HEK293 (cell line): ENCODE measurements at regions not wholly inside any gene's neighbourhood (a gene's known extent, or its start where the extent isn't known, plus 50 kb on each side); places are given as distances from the start of the nearest gene placed in this dataset.

ENCODE experiments used
- CTCF ChIA-PET: fragments of 350-600 bp; formaldehyde crosslinking; extraction: SDS; loops from one replicate; lab custom pipeline; 2021; ENCODE audit warnings: antibody characterized with exemption; lab: Yijun Ruan, JAX
- POLR2A ChIA-PET: fragments of 300-600 bp; formaldehyde crosslinking; extraction: SDS; loops from one replicate; lab custom pipeline; 2020; ENCODE audit warnings: antibody characterized with exemption, inconsistent platforms; lab: Yijun Ruan, JAX
- H3K27ac ChIP-seq: fragments of 200-500 bp; sonication (Bioruptor generic); 2 replicates; pipeline ENCODE4 v1.5.1; 2014; ENCODE audit warnings: low read depth, low read length, control low read depth, inconsistent platforms; ENCODE audit errors: extremely low read depth
- H3K36me3 ChIP-seq, 2 experiments: fragments of 200-500 bp in 1 of 2; sonication (Bioruptor generic) in 1 of 2; 1 replicate in 1 of 2; 2 replicates in 1 of 2; pipeline ENCODE4 v1.5.1; 2014 to 2017; ENCODE audit warnings: inconsistent platforms in 2 of 2, low read length in 2 of 2; ENCODE audit not compliant: control insufficient read depth in 2 of 2, insufficient read depth in 1 of 2
- H3K4me1 ChIP-seq: fragments of 200-500 bp; sonication (Bioruptor generic); 2 replicates; pipeline ENCODE4 v1.5.1; 2014; ENCODE audit warnings: mild to moderate bottlenecking, low read length, inconsistent platforms; ENCODE audit not compliant: control insufficient read depth, insufficient read depth
- H3K4me3 ChIP-seq: 2 replicates; pipeline ENCODE4 v1.5.1; 2011; ENCODE audit warnings: low read depth, mild to moderate bottlenecking, control low read depth, low read length, moderate library complexity
- H3K9me3 ChIP-seq: fragments of 200-500 bp; sonication (Bioruptor generic); 2 replicates; pipeline ENCODE4 v1.5.1; 2014; ENCODE audit warnings: low read depth, low read length, inconsistent platforms; ENCODE audit not compliant: control insufficient read depth, insufficient read depth
- KLF7 ChIP-seq: fragments of 450-650 bp; formaldehyde crosslinking; IDR thresholded peaks from 2 replicates; pipeline ENCODE4 v1.5.1; 2016; ENCODE audit warnings: missing biosample characterization, missing genetic modification characterization, borderline replicate concordance
- PBX3 ChIP-seq: sonication (generic); formaldehyde crosslinking; IDR thresholded peaks from 2 replicates; pipeline ENCODE4 v1.8.1; 2022; ENCODE audit warnings: mild to moderate bottlenecking, moderate library complexity, missing genetic modification reagents
- TCF7L2 ChIP-seq: IDR thresholded peaks from 2 replicates; pipeline ENCODE4 v1.6.1; 2011; ENCODE audit warnings: low read depth, mild to moderate bottlenecking, inconsistent platforms, low read length, moderate library complexity, borderline replicate concordance
- TRIM28 ChIP-seq: IDR thresholded peaks from 2 replicates; pipeline ENCODE4 v1.6.1; 2011; ENCODE audit warnings: low read length, control low read depth, borderline replicate concordance
- ZBTB8A ChIP-seq: fragments of 450-650 bp; formaldehyde crosslinking; IDR thresholded peaks from 2 replicates; pipeline ENCODE4 v1.5.1; 2016; ENCODE audit warnings: missing biosample characterization, missing genetic modification characterization
- ZNF23 ChIP-seq: fragments of 450-650 bp; formaldehyde crosslinking; IDR thresholded peaks from 2 replicates; pipeline ENCODE4 v1.5.1; 2016; ENCODE audit warnings: missing biosample characterization, missing genetic modification characterization, borderline replicate concordance
- ZNF311 ChIP-seq: fragments of 450-650 bp; formaldehyde crosslinking; IDR thresholded peaks from 2 replicates; pipeline ENCODE4 v1.5.1; 2017; ENCODE audit warnings: missing biosample characterization, missing genetic modification characterization, borderline replicate concordance
- ZNF335 ChIP-seq: fragments of 450-650 bp; formaldehyde crosslinking; conservative IDR thresholded peaks from 2 replicates; pipeline ENCODE4 v1.5.1; 2016; ENCODE audit warnings: missing biosample characterization, missing genetic modification characterization
- ZNF449 ChIP-seq: fragments of 450-650 bp; formaldehyde crosslinking; IDR thresholded peaks from 2 replicates; pipeline ENCODE4 v1.5.1; 2017; ENCODE audit warnings: missing biosample characterization, mild to moderate bottlenecking, missing genetic modification characterization, moderate library complexity
- ZNF560 ChIP-seq: fragments of 450-650 bp; formaldehyde crosslinking; IDR thresholded peaks from 2 replicates; pipeline ENCODE4 v1.5.1; 2017; ENCODE audit warnings: missing biosample characterization, missing genetic modification characterization, borderline replicate concordance
- ZNF621 ChIP-seq: fragments of 450-650 bp; formaldehyde crosslinking; IDR thresholded peaks from 2 replicates; pipeline ENCODE4 v1.5.1; 2017; ENCODE audit warnings: missing biosample characterization, missing genetic modification characterization
- ZNF658 ChIP-seq: fragments of 450-650 bp; formaldehyde crosslinking; IDR thresholded peaks from 2 replicates; pipeline ENCODE4; 2016; ENCODE audit warnings: missing biosample characterization, missing genetic modification characterization
- ZNF660 ChIP-seq: fragments of 450-650 bp; IDR thresholded peaks from 2 replicates; pipeline ENCODE4 v1.5.1; 2018; ENCODE audit warnings: missing biosample characterization, mild to moderate bottlenecking, missing genetic modification characterization
- ZNF664 ChIP-seq: fragments of 450-650 bp; formaldehyde crosslinking; IDR thresholded peaks from 2 replicates; pipeline ENCODE4 v1.5.1; 2016; ENCODE audit warnings: missing biosample characterization, missing genetic modification characterization
- ZNF707 ChIP-seq: fragments of 450-650 bp; formaldehyde crosslinking; IDR thresholded peaks from 2 replicates; pipeline ENCODE4 v1.5.1; 2016; ENCODE audit warnings: missing biosample characterization, missing genetic modification characterization
- ZSCAN30 ChIP-seq: fragments of 450-650 bp; IDR thresholded peaks from 2 replicates; pipeline ENCODE4 v1.5.1; 2018; ENCODE audit warnings: missing biosample characterization, mild to moderate bottlenecking, missing genetic modification characterization, moderate library complexity
- TF ChIP-seq, protein P1 (sequence below): fragments of 450-650 bp; formaldehyde crosslinking; IDR thresholded peaks from 2 replicates; pipeline ENCODE4 v1.5.1; 2016; ENCODE audit warnings: missing biosample characterization, missing genetic modification characterization
- TF ChIP-seq, protein P2 (sequence below): fragments of 450-650 bp; formaldehyde crosslinking; IDR thresholded peaks from 2 replicates; pipeline ENCODE4 v1.5.1; 2016; ENCODE audit warnings: missing biosample characterization, missing genetic modification characterization

GRCh38 chr20:50323777-50324775, 133.4 kb downstream of the CEBPB start:
- no peaks in the 10 kb centered on the region for H3K9me3 ChIP-seq

GRCh38 chr20:50325215-50325614, 134.6 kb downstream of the CEBPB start:
- H3K36me3 ChIP-seq = no peaks in the 10 kb centered on the region
- POLR2A ChIA-PET = no interaction called here
- H3K4me1 ChIP-seq = no peaks in the 10 kb centered on the region
- CTCF ChIA-PET = interaction anchor here (0.6 kb wide), 1 partner anchor 77 kb away, joined by 3 read pairs; no protein-coding TSS in a partner anchor
- TF ChIP-seq TRIM28 = peak; percentile 28; the same call in 1 of the 2 replicates
- TF ChIP-seq ZBTB8A (tag by site-specific recombination) = no peak
- no peaks in the 10 kb centered on the region for H3K9me3 ChIP-seq
- H3K4me3 ChIP-seq = no peak overlapping the region
- H3K27ac ChIP-seq = no peak overlapping the region

More at GRCh38 chr20:50323777-50324775, 133.4 kb downstream of the CEBPB start:
- CTCF ChIA-PET = interaction anchor here (0.6 kb wide), 1 partner anchor 24 kb away, joined by 4 read pairs; no protein-coding TSS in a partner anchor
- no peaks in the 10 kb centered on the region for H3K4me1 ChIP-seq
- no peak for TF ChIP-seq ZNF621 (tag by site-specific recombination)
- 0 out of 2 replicates have a peak, but pooled peaks have one; percentile 30 for TF ChIP-seq ZNF449 (tag by site-specific recombination)
- no peak overlapping the region for H3K4me3 ChIP-seq
- no peak overlapping the region for H3K27ac ChIP-seq
- POLR2A ChIA-PET = no interaction called here
- no peaks in the 10 kb centered on the region for H3K36me3 ChIP-seq

DNA sequence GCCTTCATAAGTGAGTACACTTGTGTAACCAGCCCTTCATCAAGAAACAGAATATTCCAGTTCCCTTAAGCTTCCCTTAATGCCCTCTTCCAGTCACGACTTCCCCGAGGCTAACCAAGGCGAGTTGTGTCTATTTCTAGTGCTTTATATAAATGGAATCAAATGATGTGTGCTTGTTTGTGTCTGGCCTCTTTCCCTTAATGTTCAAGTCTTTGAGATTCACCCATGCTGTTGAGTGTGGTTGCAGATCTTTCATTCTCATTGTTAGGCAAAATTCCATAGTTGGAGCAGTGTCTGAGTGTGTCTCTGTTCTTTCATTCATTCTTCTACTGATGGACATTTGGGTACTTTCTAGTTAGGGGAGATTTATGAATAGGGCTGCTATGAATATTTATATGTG, 135.0 kb downstream of the CEBPB start:
- Histone ChIP-seq H3K27ac (no peak overlapping the region), H3K4me3 (no peak overlapping the region), H3K36me3 (no peaks in the 10 kb centered on the region), H3K4me1 (no peaks in the 10 kb centered on the region), H3K9me3 (no peaks in the 10 kb centered on the region)
- TF ChIP-seq ZNF660 (tag by site-specific recombination) (no peak), KLF7 (tag by site-specific recombination) (no peak), ZNF560 (no peak), ZNF23 (tag by site-specific recombination) (no peak), ZNF311 (tag by site-specific recombination) (no peak)
- ChIA-PET CTCF (no interaction called here), POLR2A (no interaction called here)

DNA sequence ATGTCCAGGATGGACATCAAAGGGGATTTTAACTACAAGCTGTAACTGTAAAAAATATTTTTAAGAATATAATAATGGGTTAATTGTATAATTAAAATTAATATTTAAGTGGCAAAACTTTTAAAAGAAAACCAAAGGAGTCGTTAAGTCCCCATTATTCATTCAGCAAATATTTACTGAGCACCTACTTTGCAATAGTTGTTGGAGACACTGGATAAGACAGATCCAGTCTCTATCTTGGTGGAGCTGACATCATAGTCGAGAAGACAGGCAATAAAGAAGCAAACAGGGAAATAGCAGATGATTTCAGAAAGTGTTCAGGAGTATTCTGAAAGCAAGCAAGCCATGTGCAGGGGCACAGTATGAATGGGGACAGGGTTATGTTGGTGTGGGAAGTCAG, 137.0 kb downstream of the CEBPB start:
- H3K4me1 ChIP-seq = no peaks in the 10 kb centered on the region
- TF ChIP-seq ZNF707 (tag by site-specific recombination) (no peak), ZNF658 (tag by site-specific recombination) (no peak), ZNF664 (peak; percentile 91), PBX3 (CRISPR knock-in tag) (no peak), TCF7L2 (no peak), ZSCAN30 (tag by site-specific recombination) (no peak), ZNF335 (no peak)
- TF ChIP-seq, protein P1, sequence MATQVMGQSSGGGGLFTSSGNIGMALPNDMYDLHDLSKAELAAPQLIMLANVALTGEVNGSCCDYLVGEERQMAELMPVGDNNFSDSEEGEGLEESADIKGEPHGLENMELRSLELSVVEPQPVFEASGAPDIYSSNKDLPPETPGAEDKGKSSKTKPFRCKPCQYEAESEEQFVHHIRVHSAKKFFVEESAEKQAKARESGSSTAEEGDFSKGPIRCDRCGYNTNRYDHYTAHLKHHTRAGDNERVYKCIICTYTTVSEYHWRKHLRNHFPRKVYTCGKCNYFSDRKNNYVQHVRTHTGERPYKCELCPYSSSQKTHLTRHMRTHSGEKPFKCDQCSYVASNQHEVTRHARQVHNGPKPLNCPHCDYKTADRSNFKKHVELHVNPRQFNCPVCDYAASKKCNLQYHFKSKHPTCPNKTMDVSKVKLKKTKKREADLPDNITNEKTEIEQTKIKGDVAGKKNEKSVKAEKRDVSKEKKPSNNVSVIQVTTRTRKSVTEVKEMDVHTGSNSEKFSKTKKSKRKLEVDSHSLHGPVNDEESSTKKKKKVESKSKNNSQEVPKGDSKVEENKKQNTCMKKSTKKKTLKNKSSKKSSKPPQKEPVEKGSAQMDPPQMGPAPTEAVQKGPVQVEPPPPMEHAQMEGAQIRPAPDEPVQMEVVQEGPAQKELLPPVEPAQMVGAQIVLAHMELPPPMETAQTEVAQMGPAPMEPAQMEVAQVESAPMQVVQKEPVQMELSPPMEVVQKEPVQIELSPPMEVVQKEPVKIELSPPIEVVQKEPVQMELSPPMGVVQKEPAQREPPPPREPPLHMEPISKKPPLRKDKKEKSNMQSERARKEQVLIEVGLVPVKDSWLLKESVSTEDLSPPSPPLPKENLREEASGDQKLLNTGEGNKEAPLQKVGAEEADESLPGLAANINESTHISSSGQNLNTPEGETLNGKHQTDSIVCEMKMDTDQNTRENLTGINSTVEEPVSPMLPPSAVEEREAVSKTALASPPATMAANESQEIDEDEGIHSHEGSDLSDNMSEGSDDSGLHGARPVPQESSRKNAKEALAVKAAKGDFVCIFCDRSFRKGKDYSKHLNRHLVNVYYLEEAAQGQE (tag by site-specific recombination) = no peak
- TF ChIP-seq, protein P2, sequence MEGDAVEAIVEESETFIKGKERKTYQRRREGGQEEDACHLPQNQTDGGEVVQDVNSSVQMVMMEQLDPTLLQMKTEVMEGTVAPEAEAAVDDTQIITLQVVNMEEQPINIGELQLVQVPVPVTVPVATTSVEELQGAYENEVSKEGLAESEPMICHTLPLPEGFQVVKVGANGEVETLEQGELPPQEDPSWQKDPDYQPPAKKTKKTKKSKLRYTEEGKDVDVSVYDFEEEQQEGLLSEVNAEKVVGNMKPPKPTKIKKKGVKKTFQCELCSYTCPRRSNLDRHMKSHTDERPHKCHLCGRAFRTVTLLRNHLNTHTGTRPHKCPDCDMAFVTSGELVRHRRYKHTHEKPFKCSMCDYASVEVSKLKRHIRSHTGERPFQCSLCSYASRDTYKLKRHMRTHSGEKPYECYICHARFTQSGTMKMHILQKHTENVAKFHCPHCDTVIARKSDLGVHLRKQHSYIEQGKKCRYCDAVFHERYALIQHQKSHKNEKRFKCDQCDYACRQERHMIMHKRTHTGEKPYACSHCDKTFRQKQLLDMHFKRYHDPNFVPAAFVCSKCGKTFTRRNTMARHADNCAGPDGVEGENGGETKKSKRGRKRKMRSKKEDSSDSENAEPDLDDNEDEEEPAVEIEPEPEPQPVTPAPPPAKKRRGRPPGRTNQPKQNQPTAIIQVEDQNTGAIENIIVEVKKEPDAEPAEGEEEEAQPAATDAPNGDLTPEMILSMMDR (tag by site-specific recombination) = no peak
- H3K9me3 ChIP-seq = no peaks in the 10 kb centered on the region
- H3K36me3 ChIP-seq = no peaks in the 10 kb centered on the region
- ChIA-PET CTCF (no interaction called here), POLR2A (no interaction called here)
- H3K4me3 ChIP-seq = no peak overlapping the region
- H3K27ac ChIP-seq = no peak overlapping the region
